ENCODE measurements at regions not wholly inside any gene's neighbourhood (a gene's known extent, or its start where the extent isn't known, plus 50 kb on each side); places are given as distances from the start of the nearest gene placed in this dataset.

DNA sequence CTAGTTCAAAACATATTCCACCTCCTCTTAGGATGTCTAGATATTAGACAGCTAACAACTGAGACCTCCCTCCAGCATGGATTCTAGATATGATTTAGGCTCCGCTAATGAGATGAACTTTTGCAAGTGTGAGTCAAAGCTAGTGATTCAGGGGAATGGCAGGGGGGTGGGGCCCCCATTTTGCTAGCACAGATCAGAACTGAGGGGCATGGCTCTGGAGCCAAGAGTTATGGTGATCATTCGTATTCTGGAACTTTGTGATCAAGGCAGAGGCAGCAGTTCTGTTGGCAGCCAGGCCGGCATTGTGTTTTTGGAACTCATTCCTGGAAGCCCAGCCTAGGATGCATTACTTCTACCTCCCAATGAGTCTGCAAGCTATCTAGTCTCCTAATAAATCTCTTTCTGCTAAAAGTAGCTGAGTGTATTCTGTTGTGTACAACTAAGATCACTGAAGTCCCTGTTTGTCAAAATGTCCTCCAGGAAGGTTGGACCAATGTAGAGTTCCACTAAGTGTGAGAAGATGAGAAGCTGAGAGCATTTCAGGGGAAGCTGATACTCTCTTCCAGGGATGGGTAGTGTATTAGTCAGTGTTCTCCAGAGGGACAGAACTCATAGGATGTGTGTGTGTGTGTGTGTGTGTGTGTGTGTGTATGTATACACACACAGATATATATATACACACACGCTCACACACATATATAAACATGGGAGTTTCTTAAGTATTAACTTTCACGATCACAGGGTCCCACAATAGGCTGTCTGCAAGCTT is 312.7 kb downstream of the TLE3 start:
- no peak for TF ChIP-seq GATA3 (IDR thresholded peaks at IDR 0.05; ENCODE audit: low read depth, low read length)
- TF ChIP-seq GATA2 (IDR thresholded peaks at IDR 0.05; ENCODE audit: low read depth, low read length) = no peak
